ENCODE measurements at regions not wholly inside any gene's neighbourhood (a gene's known extent, or its start where the extent isn't known, plus 50 kb on each side); places are given as distances from the start of the nearest gene placed in this dataset.
"Not testable (repeated sequence)": the region's sequence is repeated elsewhere in the genome, so short reads cannot be mapped to it uniquely, and the experiment has no call there.

DNA sequence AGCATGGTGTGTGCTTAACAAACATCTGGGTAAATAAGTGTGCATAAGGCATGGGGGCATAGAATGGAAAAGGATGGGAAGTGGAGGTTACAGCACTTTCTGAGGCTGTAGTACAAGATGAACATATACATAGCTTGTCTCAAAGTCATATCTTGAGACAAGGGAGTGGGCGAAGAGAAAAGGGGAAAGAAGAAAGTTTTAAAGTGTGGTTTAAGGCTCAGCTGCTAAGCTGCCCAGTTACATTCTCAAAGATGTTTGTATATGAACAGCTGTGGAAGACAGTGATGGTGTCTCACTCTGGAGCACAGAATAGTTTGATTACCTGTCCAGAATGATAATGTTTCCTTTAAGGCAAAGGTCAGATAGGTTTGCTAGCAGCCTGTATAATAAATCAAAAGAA, 61.9 kb upstream of the LANCL2 start:
- DNase-seq (ENCODE audit: low spot score): no peak

- DNase-seq (ENCODE audit: low spot score): no peak
Measured at GRCh38 chr7:55304018-55304762, 60.9 kb upstream of the LANCL2 start.

GRCh38 chr7:55305135-55305534, 60.0 kb upstream of the LANCL2 start:
- DNase-seq (ENCODE audit: low spot score): no peak

DNA sequence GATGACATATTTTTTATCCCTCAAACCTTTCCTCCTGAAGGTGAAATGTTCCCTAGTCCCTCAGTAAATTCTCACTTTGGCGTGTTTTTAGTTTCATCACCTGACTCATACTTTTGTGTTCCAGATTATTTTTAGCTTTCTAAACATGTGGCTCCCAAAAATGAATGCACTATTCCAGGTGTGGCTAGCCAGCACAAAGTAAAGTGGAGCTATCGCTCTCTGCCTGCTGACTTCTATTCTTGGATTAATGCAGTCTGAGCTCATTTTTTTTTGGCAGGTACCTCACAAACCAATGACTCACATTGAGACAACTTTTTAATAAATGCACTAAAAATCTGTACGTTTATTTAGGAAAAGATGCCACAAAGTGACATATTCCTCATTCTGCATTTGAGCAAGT, 58.8 kb upstream of the LANCL2 start:
- DNase-seq (ENCODE audit: low spot score): no peak

- no peak for DNase-seq (ENCODE audit: low spot score)
Measured at GRCh38 chr7:55307123-55307916, 57.8 kb upstream of the LANCL2 start.

DNA sequence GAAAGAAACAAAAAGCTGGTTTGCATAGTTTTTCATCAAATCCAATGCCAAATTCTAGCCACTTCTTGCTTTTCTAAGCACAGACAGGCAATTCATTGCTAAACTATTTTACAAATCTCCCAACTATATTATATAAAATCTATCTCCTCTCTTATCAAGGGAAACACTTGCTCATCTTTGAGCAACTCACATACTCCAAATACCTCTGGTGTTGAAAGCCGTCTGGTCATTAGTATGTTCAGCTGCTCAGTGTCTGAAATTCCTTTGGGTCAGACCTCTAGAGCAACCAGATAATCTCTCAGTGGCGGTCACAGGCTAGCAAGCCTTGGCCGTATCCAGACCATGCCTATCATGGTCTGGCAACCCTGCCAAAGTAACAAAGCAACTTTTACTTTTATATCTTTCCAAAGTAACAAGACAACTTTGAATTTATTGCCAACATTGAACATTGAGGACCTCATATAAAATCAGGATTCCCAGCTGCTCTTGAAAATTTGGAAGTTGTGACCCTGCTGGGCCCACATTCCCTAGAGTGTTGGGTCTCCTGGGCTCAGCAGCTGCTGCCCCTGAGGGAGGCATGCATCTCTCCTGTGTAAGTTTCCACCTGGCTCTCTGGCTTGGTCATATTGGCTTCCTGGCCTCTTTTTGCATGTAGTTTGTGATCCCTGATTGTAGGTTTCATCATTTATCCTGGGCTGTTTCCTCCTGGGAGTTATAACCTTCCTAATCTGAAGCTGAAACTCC, 56.8 kb upstream of the LANCL2 start:
- DNase-seq (ENCODE audit: low spot score): no peak

DNA sequence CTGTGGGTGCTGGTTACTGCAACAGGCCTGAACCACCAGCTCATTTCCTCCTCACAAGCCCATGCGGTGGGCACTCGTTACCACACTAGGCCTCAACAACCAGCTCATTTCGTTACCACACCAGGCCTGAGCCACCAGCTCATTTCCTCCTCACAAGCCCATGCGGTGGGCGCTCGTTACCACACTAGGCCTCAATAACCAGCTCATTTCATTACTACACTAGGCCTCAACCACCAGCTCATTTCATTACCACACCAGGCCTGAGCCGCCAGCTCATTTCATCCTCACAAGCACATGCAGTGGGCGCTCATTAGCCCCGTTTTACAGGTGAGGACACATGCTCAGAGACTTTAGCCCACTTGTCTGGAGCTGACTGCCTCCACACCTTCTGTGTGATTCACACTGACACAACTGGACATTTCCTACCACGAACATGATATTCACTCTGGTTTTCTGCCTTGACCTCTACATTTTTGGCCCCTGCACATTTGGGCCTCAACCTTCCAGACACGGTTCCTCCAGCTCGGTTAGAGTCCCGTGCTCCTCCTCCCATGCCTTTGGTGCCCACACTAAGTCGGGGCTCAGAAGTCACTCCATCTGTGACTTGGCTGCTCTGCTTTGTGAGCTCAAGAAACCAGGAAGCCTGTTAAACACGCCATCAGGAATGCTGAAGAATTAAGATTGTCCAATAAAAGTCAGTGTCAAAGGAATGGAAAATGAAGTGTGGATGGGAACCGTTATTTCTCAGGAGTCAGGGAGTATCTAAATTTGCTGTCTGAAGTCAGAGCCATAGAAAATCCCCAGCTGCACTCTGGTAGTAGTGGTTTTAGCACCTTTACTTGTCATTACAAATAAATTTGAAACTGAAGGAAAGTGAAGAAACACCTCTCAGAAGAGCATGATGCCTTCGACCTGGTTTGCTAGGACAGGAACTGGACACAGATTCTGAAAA, 55.8 kb upstream of the LANCL2 start:
- no peak for DNase-seq (ENCODE audit: low spot score)

DNA sequence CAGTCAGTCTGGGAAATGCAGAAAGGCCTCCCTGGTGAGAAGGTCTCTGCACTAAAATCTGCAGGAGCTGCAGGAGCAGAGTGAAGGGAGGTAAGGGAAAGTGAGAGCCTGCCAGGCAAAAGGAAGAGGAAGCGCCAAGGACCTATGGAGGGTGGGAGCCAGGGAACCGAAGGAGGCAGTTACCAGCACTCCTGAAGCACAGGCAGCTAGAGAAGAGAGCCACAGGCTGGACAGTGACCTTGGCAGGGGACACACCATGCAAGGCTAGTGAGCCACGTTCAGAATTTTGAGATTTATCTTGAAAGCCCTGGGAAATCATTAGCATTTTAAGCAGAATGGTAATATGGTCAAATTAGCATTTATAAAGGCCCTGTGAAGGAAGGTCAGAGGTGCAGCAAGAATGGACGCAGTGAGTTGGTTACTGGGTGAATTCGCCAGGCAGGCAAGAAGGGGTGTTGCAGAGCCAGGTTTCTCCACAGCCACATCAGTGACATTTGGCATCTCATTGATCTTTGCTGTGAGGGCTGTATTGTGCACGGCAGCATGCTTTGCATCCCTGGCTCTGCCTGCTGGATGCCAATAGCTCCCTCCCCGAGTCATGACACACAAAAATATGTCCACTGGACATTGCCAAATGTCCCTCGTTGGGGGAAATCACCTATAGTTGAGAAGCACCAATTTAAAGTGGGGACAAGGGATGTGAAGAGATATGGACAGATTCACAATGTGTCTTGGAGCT, 54.7 kb upstream of the LANCL2 start:
- no peak for DNase-seq (ENCODE audit: low spot score)

DNA sequence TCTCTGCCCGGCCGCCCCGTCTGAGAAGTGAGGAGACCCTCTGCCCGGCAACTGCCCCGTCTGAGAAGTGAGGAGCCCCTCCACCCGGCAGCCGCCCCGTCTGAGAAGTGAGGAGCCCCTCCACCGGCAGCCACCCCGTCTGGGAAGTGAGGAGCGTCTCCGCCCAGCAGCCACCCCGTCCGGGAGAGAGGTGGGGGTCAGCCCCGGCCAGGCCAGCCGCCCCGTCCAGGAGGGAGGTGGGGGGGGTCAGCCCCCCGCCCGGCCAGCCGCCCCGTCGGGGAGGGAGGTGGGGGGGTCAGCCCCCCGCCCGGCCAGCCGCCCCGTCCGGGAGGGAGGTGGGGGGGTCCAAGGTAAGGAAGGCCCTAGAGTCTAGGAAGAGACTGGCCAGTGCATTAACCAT, 53.2 kb upstream of the LANCL2 start:
- not testable (repeated sequence) for DNase-seq (ENCODE audit: low spot score)

- not testable (repeated sequence) for DNase-seq (ENCODE audit: low spot score)
Measured at GRCh38 chr7:55313671-55314070, 51.5 kb upstream of the LANCL2 start.

GRCh38 chr7:55314967-55315366, 50.2 kb upstream of the LANCL2 start:
- DNase-seq (ENCODE audit: low spot score): no peak
